Left ventricle myocardium inferior (tissue), 1 donor: ENCODE measurements at regions not wholly inside any gene's neighbourhood (a gene's known extent, or its start where the extent isn't known, plus 50 kb on each side); places are given as distances from the start of the nearest gene placed in this dataset.
"Not testable (repeated sequence)": the region's sequence is repeated elsewhere in the genome, so short reads cannot be mapped to it uniquely, and the experiment has no call there.

Source experiments
- DNase-seq: peaks from one replicate; pipeline ENCODE4 v3.0.0-alpha.2; 2020
- H3K27ac ChIP-seq: fragments of 200-600 bp; replicated peaks from 2 replicates; pipeline ENCODE4 v1.8.0; 2021
- H3K27me3 ChIP-seq: fragments of 200-600 bp; 2 replicates; pipeline ENCODE4 v1.8.0; 2021; ENCODE audit warnings: low read depth
- H3K36me3 ChIP-seq: fragments of 200-600 bp; 2 replicates; pipeline ENCODE4 v1.8.0; 2021
- H3K4me1 ChIP-seq: fragments of 200-600 bp; 2 replicates; pipeline ENCODE4 v1.8.0; 2021
- H3K4me3 ChIP-seq: fragments of 200-600 bp; 2 replicates; pipeline ENCODE4 v1.8.0; 2021; ENCODE audit warnings: mild to moderate bottlenecking, moderate library complexity
- H3K9me3 ChIP-seq: fragments of 200-600 bp; replicated peaks from 2 replicates; pipeline ENCODE4 v1.8.0; 2021
- intact Hi-C: fragments of 100-400 bp; cut with micrococcal nuclease; formaldehyde crosslinking; loops from one replicate; pipeline ENCODE4 v1.11.0; 2022
- TF ChIP-seq, protein P1 (sequence below): fragments of 200-600 bp; IDR thresholded peaks from 2 replicates; pipeline ENCODE4 v1.8.0; 2021; ENCODE audit warnings: antibody characterized with exemption, mild to moderate bottlenecking, borderline replicate concordance
- donor health status: DM: no; HTN: yes; CAD: no; lungs with severe emphysema.

DNA sequence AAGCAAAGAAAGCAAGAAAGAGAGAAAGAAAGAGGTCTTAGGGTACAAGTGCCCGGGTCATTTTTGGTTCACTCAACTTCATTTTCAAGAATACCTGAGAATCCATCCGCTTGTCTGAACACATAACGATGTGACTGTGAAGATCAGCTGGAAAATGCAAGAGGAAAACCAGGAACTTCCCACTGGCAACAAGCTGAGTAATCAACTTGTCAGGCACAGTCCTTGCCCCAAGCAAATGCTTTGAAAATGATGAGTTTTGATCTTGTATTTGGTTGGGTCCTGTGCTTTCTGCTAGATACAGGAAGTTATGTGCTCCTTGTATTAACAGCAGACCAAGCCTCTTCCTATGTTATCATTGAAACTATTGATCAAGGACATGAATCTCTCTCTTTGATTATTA lies 239.1 kb downstream of the ASMT start:
- Histone ChIP-seq H3K4me1 (no peaks in the 10 kb centered on the region), H3K9me3 (peaks cover 19% of the 10 kb centered on the region)
- no peak for DNase-seq

DNA sequence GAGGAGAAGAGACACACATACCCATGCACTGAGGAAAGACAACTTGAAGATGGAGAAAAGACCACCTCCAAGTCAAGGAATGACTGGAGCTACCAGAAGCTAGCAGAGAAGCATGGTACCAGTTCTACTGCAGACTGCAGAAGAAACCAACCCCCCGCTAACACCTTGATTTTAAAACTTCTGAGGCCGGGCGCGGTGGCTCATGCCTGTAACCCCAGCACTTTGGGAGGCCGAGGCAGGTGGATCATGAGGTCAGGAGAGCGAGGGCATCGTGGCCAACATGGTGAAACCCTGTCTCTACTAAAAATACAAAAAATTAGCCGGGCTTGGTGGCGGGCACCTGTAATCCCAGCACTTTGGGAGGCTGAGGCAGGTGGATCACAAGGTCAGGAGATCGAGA lies 240.0 kb downstream of the ASMT start:
- H3K27ac ChIP-seq = not testable (repeated sequence)

More for the DNA sequence above, 239.1 kb downstream of the ASMT start:
- intact Hi-C loops = no loop called here
- Histone ChIP-seq H3K27ac (no peak overlapping the region), H3K36me3 (no peaks in the 10 kb centered on the region), H3K4me3 (no peak overlapping the region), H3K27me3 (no peaks in the 10 kb centered on the region)
- TF ChIP-seq, protein P1, sequence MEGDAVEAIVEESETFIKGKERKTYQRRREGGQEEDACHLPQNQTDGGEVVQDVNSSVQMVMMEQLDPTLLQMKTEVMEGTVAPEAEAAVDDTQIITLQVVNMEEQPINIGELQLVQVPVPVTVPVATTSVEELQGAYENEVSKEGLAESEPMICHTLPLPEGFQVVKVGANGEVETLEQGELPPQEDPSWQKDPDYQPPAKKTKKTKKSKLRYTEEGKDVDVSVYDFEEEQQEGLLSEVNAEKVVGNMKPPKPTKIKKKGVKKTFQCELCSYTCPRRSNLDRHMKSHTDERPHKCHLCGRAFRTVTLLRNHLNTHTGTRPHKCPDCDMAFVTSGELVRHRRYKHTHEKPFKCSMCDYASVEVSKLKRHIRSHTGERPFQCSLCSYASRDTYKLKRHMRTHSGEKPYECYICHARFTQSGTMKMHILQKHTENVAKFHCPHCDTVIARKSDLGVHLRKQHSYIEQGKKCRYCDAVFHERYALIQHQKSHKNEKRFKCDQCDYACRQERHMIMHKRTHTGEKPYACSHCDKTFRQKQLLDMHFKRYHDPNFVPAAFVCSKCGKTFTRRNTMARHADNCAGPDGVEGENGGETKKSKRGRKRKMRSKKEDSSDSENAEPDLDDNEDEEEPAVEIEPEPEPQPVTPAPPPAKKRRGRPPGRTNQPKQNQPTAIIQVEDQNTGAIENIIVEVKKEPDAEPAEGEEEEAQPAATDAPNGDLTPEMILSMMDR = no peak

DNA sequence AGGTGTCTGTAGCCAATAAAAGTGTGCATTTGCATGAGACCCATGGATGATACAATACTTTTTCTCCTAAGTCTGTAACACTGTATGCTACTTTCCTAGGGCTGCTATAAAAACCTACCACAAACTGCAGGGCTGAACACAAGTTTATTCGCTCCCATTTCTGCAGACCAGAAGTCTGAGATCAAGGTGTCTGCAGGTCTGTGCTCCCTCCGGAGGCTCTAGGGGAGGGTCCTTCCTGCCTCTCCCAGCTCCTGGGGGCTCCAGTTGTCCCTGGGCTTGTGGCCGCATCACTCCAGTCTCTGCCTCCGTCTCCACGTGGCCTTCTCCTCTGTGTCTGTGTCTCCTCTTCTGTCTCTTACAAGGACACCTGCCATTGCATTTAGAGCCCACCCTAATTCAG lies 244.4 kb downstream of the ASMT start:
- H3K36me3 ChIP-seq, H3K9me3 ChIP-seq, H3K4me1 ChIP-seq, H3K27ac ChIP-seq, H3K4me3 ChIP-seq, intact Hi-C loops, DNase-seq: not testable (repeated sequence)
- H3K27me3 ChIP-seq = peaks cover 24% of the 10 kb centered on the region

More for the DNA sequence above, 240.0 kb downstream of the ASMT start:
- H3K4me1 ChIP-seq, DNase-seq, intact Hi-C loops, H3K4me3 ChIP-seq, H3K36me3 ChIP-seq, H3K27me3 ChIP-seq: not testable (repeated sequence)
- peaks cover 19% of the 10 kb centered on the region for H3K9me3 ChIP-seq

DNA sequence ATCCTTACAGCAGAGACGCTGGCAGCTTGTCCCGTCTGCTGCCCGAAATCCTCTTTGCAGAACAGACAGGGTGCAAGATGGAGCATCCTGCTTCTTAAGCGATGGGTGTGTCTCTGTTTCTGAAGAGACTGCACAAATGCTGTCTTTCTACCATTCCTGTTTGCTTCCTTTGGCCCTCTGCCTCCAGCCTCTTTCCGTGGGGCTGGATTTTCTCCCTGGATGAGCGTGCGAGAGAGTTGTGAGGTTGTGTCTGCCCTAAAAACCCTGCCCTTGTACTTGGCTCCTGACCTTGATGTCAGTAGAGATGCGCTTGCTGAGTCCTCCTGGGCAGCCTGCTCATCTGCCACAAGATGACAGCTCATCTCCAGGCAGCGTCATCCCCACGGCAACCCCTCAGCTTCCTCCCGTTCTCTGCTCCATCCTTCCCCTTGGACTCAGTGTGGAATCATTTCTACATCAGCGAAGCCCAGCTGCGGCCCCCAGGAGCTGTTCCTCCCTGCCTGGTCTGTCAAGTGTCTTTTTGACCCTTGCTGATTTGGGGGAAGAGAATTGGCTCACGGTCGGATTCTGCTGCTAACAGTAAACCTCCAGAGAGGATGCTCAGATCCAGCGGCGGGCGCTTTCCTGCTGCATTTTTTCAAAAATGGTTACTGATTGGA lies 246.2 kb downstream of the ASMT start:
- Histone ChIP-seq H3K27me3 (peaks cover 24% of the 10 kb centered on the region), H3K4me1 (no peaks in the 10 kb centered on the region), H3K27ac (no peak overlapping the region), H3K36me3 (no peaks in the 10 kb centered on the region), H3K4me3 (no peak overlapping the region), H3K9me3 (no peaks in the 10 kb centered on the region)
- intact Hi-C loops = no loop called here
- DNase-seq = no peak
- TF ChIP-seq, protein P1 = no peak

DNA sequence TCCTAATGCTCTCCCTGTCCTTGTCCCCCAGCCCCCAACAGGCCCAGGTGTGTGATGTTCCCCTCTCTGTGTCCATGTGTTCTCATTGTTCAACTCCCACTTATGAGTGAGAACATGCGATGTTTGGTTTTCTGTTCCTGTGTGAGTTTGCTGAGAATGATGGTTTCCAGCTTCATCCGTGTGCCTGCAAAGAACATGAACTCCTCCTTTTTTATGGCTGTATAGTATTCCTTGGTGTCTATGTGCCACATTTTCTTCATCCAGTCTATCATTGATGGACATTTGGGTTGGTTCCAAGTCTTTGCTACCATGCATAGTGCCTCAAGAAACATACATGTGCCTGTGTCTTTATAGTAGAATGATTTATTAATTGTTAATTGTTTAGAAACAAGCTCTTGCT lies 249.1 kb downstream of the ASMT start:
- H3K4me3 ChIP-seq, DNase-seq, H3K36me3 ChIP-seq, intact Hi-C loops, H3K27ac ChIP-seq, H3K4me1 ChIP-seq, H3K9me3 ChIP-seq: not testable (repeated sequence)
- peaks cover 24% of the 10 kb centered on the region for H3K27me3 ChIP-seq

DNA sequence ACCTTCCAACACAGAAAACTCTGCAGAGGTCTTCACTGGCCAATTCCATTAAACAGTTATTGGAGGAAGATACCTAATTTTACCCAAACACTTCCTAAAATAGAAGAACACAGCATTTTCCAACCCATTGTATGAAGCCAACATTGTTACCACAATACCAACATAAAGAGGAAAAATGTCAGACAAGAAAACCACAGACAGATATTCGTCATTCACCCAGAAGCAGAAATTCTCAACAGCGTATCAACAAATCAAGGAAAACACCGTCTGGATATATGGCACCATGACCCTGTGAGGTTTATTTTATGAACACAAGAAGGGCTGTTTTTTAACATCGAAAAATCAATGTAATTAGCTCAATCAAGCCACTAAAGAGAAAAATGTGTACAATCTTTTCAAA lies 255.6 kb downstream of the ASMT start:
- H3K4me3 ChIP-seq = no peak overlapping the region
- intact Hi-C loops = no loop called here
- no peak overlapping the region for H3K27ac ChIP-seq
- no peak for DNase-seq
- no peaks in the 10 kb centered on the region for H3K4me1 ChIP-seq
- H3K27me3 ChIP-seq = peaks cover 7% of the 10 kb centered on the region
- H3K36me3 ChIP-seq = no peaks in the 10 kb centered on the region
- TF ChIP-seq, protein P1 = no peak
- H3K9me3 ChIP-seq = peaks cover 6% of the 10 kb centered on the region

DNA sequence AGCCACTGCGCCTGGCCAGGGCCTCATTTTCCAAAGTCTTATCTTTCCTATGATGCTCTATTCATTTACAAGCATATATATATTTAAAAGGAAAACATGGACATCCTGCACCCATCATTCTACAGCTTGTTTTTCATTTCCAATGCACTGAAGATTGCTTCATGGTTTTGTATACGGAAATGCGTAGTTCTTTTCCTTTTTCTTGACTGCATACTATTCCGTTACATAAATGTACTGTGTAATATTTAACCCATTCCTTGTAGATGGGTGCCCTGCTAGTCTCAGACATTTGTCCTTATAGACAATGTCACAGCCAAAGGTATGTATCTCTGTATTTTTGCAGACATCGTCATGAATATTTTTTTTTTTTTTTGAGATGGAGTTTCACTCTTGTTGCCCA lies 257.0 kb downstream of the ASMT start:
- no peak overlapping the region for H3K4me3 ChIP-seq
- intact Hi-C loops = no loop called here
- peaks cover 22% of the 10 kb centered on the region for H3K27me3 ChIP-seq
- no peaks in the 10 kb centered on the region for H3K36me3 ChIP-seq
- no peak for DNase-seq
- H3K9me3 ChIP-seq = peaks cover 6% of the 10 kb centered on the region
- H3K27ac ChIP-seq = no peak overlapping the region
- TF ChIP-seq, protein P1 = no peak
- no peaks in the 10 kb centered on the region for H3K4me1 ChIP-seq
